ENCODE measurements at regions not wholly inside any gene's neighbourhood (a gene's known extent, or its start where the extent isn't known, plus 50 kb on each side); places are given as distances from the start of the nearest gene placed in this dataset.

DNA sequence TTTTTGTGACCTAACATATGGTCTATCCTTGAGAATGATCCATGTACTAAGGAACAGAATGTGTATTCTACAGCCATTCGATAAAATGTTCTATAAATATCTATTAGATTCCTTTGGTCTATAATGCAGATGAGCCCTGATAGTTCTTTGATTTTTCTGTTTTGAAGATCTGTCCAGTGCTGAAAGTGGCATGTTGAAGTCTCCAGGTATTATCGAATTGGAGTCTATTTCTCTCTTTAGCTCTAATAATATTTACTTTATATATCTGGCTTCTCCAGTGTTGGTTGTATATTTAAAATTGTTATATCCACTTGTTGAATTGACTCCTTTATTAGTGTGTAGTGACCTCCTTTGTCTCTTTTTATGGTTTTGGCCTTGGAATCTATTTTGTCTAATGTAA is 377.9 kb downstream of the ARL6IP6 start:
- no peak overlapping the region for H3K4me2 ChIP-seq (ENCODE audit: low read length)
- H3K4me3 ChIP-seq (replicated peaks in 1 of 2; ENCODE audit: low read depth in 1 of 2, low read length in 2 of 2), result no peak overlapping the region
- no peaks in the 10 kb centered on the region for H3K9me3 ChIP-seq (ENCODE audit: control insufficient read depth in 1 of 2, insufficient read depth in 1 of 2, low read depth in 1 of 2, low read length in 2 of 2)
- H3K79me2 ChIP-seq (ENCODE audit: insufficient read depth, low read length), result no peaks in the 10 kb centered on the region
- CTCF ChIA-PET, result no interaction called here
- H2AFZ ChIP-seq (ENCODE audit: low read depth, low read length, poor library complexity, severe bottlenecking), result no peak overlapping the region
- H3K9ac ChIP-seq (ENCODE audit: low read length), result no peak overlapping the region
- TF ChIP-seq, protein P1, sequence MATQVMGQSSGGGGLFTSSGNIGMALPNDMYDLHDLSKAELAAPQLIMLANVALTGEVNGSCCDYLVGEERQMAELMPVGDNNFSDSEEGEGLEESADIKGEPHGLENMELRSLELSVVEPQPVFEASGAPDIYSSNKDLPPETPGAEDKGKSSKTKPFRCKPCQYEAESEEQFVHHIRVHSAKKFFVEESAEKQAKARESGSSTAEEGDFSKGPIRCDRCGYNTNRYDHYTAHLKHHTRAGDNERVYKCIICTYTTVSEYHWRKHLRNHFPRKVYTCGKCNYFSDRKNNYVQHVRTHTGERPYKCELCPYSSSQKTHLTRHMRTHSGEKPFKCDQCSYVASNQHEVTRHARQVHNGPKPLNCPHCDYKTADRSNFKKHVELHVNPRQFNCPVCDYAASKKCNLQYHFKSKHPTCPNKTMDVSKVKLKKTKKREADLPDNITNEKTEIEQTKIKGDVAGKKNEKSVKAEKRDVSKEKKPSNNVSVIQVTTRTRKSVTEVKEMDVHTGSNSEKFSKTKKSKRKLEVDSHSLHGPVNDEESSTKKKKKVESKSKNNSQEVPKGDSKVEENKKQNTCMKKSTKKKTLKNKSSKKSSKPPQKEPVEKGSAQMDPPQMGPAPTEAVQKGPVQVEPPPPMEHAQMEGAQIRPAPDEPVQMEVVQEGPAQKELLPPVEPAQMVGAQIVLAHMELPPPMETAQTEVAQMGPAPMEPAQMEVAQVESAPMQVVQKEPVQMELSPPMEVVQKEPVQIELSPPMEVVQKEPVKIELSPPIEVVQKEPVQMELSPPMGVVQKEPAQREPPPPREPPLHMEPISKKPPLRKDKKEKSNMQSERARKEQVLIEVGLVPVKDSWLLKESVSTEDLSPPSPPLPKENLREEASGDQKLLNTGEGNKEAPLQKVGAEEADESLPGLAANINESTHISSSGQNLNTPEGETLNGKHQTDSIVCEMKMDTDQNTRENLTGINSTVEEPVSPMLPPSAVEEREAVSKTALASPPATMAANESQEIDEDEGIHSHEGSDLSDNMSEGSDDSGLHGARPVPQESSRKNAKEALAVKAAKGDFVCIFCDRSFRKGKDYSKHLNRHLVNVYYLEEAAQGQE (IDR thresholded peaks at IDR 0.05; ENCODE audit: low read depth), result peak; percentile 29; the same call in 1 of the 2 replicates
- TF ChIP-seq ZNF274 (IDR thresholded peaks at IDR 0.05; ENCODE audit: low read depth, low read length) (no peak), JUND (IDR thresholded peaks at IDR 0.05) (no peak)
- no TSS peak for BruUV-seq (replicated peaks)
- no peaks in the 10 kb centered on the region for H4K20me1 ChIP-seq (ENCODE audit: insufficient read depth)
- H3K27ac ChIP-seq (ENCODE audit: low read depth, low read length), result no peak overlapping the region
- DNase-seq (ENCODE audit: low read depth, low spot score) (no peak), ATAC-seq (no peak)
- H3K4me1 ChIP-seq (ENCODE audit: control insufficient read depth in 1 of 2, insufficient read depth in 2 of 2, low read length in 2 of 2), result no peaks in the 10 kb centered on the region
- H3K27me3 ChIP-seq (ENCODE audit: insufficient read depth, low read length), result no peaks in the 10 kb centered on the region
- RAD21 ChIA-PET (ENCODE audit: low non-redundant PET in 1 of 2, low total read pairs in 2 of 2, uncharacterized antibody in 2 of 2, unreplicated experiment in 2 of 2), result no interaction called here
- intact Hi-C loops (cut with micrococcal nuclease), result no loop called here
- H3K36me3 ChIP-seq (ENCODE audit: control insufficient read depth in 1 of 2, insufficient read depth in 2 of 2, low read length in 2 of 2), result no peaks in the 10 kb centered on the region
- POLR2A ChIA-PET, result no interaction called here
- H3K9me2 ChIP-seq (ENCODE audit: insufficient read depth), result no peaks in the 10 kb centered on the region

DNA sequence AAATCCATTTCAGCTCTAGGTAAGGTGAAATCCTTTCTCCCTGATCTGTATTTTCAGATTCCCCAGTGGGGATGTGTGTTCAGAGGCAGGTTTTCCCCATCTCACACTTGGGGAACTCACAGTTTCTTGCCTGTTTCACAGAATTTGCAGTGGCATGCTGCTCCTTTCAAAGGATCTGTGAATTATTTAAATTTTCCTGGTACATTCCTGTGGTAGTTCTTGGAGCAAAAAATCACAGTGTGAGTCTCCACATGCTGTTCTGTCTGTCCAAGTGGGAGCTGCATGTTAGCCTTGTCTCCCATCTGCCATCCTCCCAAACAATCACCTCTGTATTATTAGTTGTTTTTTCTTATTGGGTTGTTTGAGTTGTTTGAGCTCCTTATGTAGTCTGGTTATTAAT is 372.9 kb downstream of the ARL6IP6 start:
- Histone ChIP-seq H3K9ac (ENCODE audit: low read length) (no peak overlapping the region), H3K27me3 (ENCODE audit: insufficient read depth, low read length) (no peaks in the 10 kb centered on the region), H3K4me2 (ENCODE audit: low read length) (no peak overlapping the region), H3K9me3 (ENCODE audit: control insufficient read depth in 1 of 2, insufficient read depth in 1 of 2, low read depth in 1 of 2, low read length in 2 of 2) (no peaks in the 10 kb centered on the region), H2AFZ (ENCODE audit: low read depth, low read length, poor library complexity, severe bottlenecking) (no peak overlapping the region), H3K36me3 (ENCODE audit: control insufficient read depth in 1 of 2, insufficient read depth in 2 of 2, low read length in 2 of 2) (no peaks in the 10 kb centered on the region), H3K27ac (ENCODE audit: low read depth, low read length) (no peak overlapping the region), H3K9me2 (ENCODE audit: insufficient read depth) (no peaks in the 10 kb centered on the region), H4K20me1 (ENCODE audit: insufficient read depth) (no peaks in the 10 kb centered on the region), H3K79me2 (ENCODE audit: insufficient read depth, low read length) (no peaks in the 10 kb centered on the region), H3K4me1 (ENCODE audit: control insufficient read depth in 1 of 2, insufficient read depth in 2 of 2, low read length in 2 of 2) (no peaks in the 10 kb centered on the region), H3K4me3 (replicated peaks in 1 of 2; ENCODE audit: low read depth in 1 of 2, low read length in 2 of 2) (no peak overlapping the region)
- TF ChIP-seq, protein P1 (IDR thresholded peaks at IDR 0.05; ENCODE audit: low read depth), result no peak
- TF ChIP-seq CBX3 (IDR thresholded peaks at IDR 0.05; ENCODE audit: low read depth) (no peak), ZFX (IDR thresholded peaks at IDR 0.05) (no peak), SRF (IDR thresholded peaks at IDR 0.05; ENCODE audit: low read depth) (no peak), CEBPB (IDR thresholded peaks at IDR 0.05; ENCODE audit: low read depth) (no peak), FOSL1 (IDR thresholded peaks at IDR 0.05; ENCODE audit: low read depth) (no peak), POLR2AphosphoS5 (IDR thresholded peaks at IDR 0.05; ENCODE audit: low read depth, low read length) (no peak), ZNF274 (IDR thresholded peaks at IDR 0.05; ENCODE audit: low read depth, low read length) (no peak), JUND (IDR thresholded peaks at IDR 0.05) (no peak), SP1 (IDR thresholded peaks at IDR 0.05; ENCODE audit: low read depth) (no peak), EZH2 (IDR thresholded peaks at IDR 0.05) (no peak), EZH2phosphoT487 (IDR thresholded peaks at IDR 0.05; ENCODE audit: borderline replicate concordance) (no peak), TCF7L2 (IDR thresholded peaks at IDR 0.05; ENCODE audit: borderline replicate concordance, extremely low read depth, insufficient read depth, insufficient read length) (no peak)
- TF ChIP-seq, protein P2, sequence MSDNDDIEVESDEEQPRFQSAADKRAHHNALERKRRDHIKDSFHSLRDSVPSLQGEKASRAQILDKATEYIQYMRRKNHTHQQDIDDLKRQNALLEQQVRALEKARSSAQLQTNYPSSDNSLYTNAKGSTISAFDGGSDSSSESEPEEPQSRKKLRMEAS (IDR thresholded peaks at IDR 0.05), result no peak
- TF ChIP-seq, protein P3, sequence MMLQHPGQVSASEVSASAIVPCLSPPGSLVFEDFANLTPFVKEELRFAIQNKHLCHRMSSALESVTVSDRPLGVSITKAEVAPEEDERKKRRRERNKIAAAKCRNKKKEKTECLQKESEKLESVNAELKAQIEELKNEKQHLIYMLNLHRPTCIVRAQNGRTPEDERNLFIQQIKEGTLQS (IDR thresholded peaks at IDR 0.05), result no peak
- POLR2A ChIA-PET, result no interaction called here
- ATAC-seq (no peak), DNase-seq (ENCODE audit: low read depth, low spot score) (no peak)
- BruUV-seq (replicated peaks), result no TSS peak
- CTCF ChIA-PET, result no interaction called here
- RAD21 ChIA-PET (ENCODE audit: low non-redundant PET in 1 of 2, low total read pairs in 2 of 2, uncharacterized antibody in 2 of 2, unreplicated experiment in 2 of 2), result no interaction called here
- intact Hi-C loops (cut with micrococcal nuclease), result no loop called here

Measured in HCT116 (cell line).